ENCODE measurements at regions not wholly inside any gene's neighbourhood (a gene's known extent, or its start where the extent isn't known, plus 50 kb on each side); places are given as distances from the start of the nearest gene placed in this dataset.

DNA sequence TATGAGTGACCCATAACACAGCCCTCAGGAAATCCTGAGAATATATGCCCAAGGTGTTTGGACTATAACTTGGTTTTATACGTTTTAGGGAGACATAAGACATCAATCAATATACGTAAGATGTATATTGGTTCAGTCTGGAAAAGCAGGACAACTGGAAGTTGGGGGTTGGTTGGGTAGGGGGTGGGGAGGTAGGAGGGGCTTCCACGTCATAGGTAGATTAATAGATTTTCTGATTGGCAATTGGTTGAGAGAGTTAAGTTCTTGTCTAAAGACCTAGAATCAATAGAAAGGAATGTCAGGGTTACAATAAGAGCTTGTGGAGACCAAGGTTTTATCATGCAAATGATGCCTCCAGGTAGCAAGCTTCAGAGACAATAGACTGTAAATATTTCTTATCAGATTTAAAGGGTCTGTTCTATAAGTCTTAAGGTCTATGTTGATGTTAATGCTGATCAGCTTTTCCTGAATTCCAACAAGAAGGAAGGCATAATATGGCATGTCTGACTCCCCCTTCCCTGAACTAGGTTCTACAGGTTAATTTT, 2267.7 kb upstream of the ACO1 start:
- TF ChIP-seq, protein P1, sequence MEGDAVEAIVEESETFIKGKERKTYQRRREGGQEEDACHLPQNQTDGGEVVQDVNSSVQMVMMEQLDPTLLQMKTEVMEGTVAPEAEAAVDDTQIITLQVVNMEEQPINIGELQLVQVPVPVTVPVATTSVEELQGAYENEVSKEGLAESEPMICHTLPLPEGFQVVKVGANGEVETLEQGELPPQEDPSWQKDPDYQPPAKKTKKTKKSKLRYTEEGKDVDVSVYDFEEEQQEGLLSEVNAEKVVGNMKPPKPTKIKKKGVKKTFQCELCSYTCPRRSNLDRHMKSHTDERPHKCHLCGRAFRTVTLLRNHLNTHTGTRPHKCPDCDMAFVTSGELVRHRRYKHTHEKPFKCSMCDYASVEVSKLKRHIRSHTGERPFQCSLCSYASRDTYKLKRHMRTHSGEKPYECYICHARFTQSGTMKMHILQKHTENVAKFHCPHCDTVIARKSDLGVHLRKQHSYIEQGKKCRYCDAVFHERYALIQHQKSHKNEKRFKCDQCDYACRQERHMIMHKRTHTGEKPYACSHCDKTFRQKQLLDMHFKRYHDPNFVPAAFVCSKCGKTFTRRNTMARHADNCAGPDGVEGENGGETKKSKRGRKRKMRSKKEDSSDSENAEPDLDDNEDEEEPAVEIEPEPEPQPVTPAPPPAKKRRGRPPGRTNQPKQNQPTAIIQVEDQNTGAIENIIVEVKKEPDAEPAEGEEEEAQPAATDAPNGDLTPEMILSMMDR (IDR thresholded peaks at IDR 0.05), result no peak
- TF ChIP-seq POLR2AphosphoS5 (IDR thresholded peaks at IDR 0.05; ENCODE audit: low read depth, low read length) (no peak), REST (IDR thresholded peaks at IDR 0.05; ENCODE audit: insufficient read depth in 1 of 2, low read depth in 2 of 2, low read length in 1 of 2) (no peak), TCF7L2 (IDR thresholded peaks at IDR 0.05; ENCODE audit: low read depth, low read length) (no peak)
